ENCODE measurements at regions not wholly inside any gene's neighbourhood (a gene's known extent, or its start where the extent isn't known, plus 50 kb on each side); places are given as distances from the start of the nearest gene placed in this dataset.

DNA sequence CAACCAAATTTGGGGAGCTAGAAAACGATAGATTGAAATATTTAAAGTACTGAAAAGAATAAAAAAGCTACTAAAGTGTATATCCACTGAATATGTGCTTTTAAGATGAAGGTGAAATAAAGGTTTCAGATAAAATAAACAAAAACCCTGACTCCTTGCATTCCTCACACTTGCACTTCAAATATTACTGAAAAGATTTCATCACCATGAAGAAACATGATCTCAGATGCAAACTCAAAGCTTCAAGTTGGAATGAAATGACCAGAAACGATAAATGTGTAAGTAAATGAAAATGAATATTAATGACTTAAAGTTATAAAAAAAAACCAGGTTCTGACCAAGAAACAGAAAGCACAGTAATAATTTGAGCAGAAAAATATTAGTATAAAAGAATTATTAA, 1246.0 kb upstream of the ACVR2A start:
- TF ChIP-seq POLR2A (IDR thresholded peaks at IDR 0.05): no peak
- TF ChIP-seq POLR2AphosphoS5 (IDR thresholded peaks at IDR 0.05): no peak
